GM12872 (cell line): ENCODE measurements at regions not wholly inside any gene's neighbourhood (a gene's known extent, or its start where the extent isn't known, plus 50 kb on each side); places are given as distances from the start of the nearest gene placed in this dataset.

Source experiments
- CTCF ChIP-seq: IDR thresholded peaks from 3 replicates; pipeline ENCODE4 v1.5.1; 2011; ENCODE audit warnings: low read depth, mild to moderate bottlenecking, low read length, moderate library complexity; ENCODE audit not compliant: insufficient read depth

- no peak for TF ChIP-seq CTCF
Measured at GRCh38 chr2:220882507-220882906, 689.6 kb downstream of the EPHA4 start.

- no peak for TF ChIP-seq CTCF
Measured at GRCh38 chr2:220885593-220885992, 686.5 kb downstream of the EPHA4 start.

- no peak for TF ChIP-seq CTCF
Measured at GRCh38 chr2:220887271-220887870, 684.7 kb downstream of the EPHA4 start.

GRCh38 chr2:220887876-220888275, 684.2 kb downstream of the EPHA4 start:
- no peak for TF ChIP-seq CTCF

- no peak for TF ChIP-seq CTCF
Measured at GRCh38 chr2:220890931-220891330, 681.2 kb downstream of the EPHA4 start.

GRCh38 chr2:220891405-220891804, 680.7 kb downstream of the EPHA4 start:
- no peak for TF ChIP-seq CTCF

GRCh38 chr2:220892018-220892634, 680.0 kb downstream of the EPHA4 start:
- TF ChIP-seq CTCF, result no peak
